ENCODE measurements at regions not wholly inside any gene's neighbourhood (a gene's known extent, or its start where the extent isn't known, plus 50 kb on each side); places are given as distances from the start of the nearest gene placed in this dataset.

- DNase-seq (ENCODE audit: low spot score), result no peak
- Mint-ChIP-seq H3K27me3 (ENCODE audit: low read depth) (no peaks in the 10 kb centered on the region), H3K4me3 (no peak overlapping the region), H3K27ac (no peak overlapping the region), H3K36me3 (peaks cover 31% of the 10 kb centered on the region), H3K4me1 (no peaks in the 10 kb centered on the region), H3K9me3 (peaks cover 65% of the 10 kb centered on the region)
- ATAC-seq, result no peak
- POLR2A ChIA-PET, result no interaction called here
- CTCF ChIA-PET, result no interaction called here
- TF ChIP-seq NFE2L1 (CRISPR knock-in tag; IDR thresholded peaks at IDR 0.05) (no peak), ZBTB21 (CRISPR knock-in tag; IDR thresholded peaks at IDR 0.05; ENCODE audit: borderline replicate concordance) (no peak), TP53 (CRISPR knock-in tag; IDR thresholded peaks at IDR 0.05) (no peak)
These were observed 268.8 kb downstream of the CENPW start for GRCh38 chr6:126608681-126609080.

GRCh38 chr6:126614642-126615504, 275.0 kb downstream of the CENPW start:
- ChIA-PET CTCF (interaction anchor here (1.0 kb wide), 1 partner anchor 13 kb away, joined by 4 read pairs; no protein-coding TSS in a partner anchor), POLR2A (no interaction called here)

GRCh38 chr6:126616866-126617265, 277.0 kb downstream of the CENPW start:
- H3K27me3 Mint-ChIP-seq (ENCODE audit: low read depth), result no peaks in the 10 kb centered on the region
- no peak overlapping the region for H3K4me3 Mint-ChIP-seq
- DNase-seq (ENCODE audit: low spot score) (no peak), ATAC-seq (no peak)
- H3K36me3 Mint-ChIP-seq, result peaks cover 15% of the 10 kb centered on the region
- ChIA-PET CTCF (interaction anchor here (1.0 kb wide), 1 partner anchor 11 kb away, joined by 4 read pairs; no protein-coding TSS in a partner anchor), POLR2A (no interaction called here)
- peaks cover 27% of the 10 kb centered on the region for H3K9me3 Mint-ChIP-seq
- H3K27ac Mint-ChIP-seq, result no peak overlapping the region
- H3K4me1 Mint-ChIP-seq, result peaks cover 12% of the 10 kb centered on the region
- no peak for TF ChIP-seq ZNF219 (CRISPR knock-in tag; IDR thresholded peaks at IDR 0.05; ENCODE audit: borderline replicate concordance)
- TF ChIP-seq ZNF396 (CRISPR knock-in tag; IDR thresholded peaks at IDR 0.05; ENCODE audit: borderline replicate concordance), result no peak
- TF ChIP-seq SMAD4 (CRISPR knock-in tag; IDR thresholded peaks at IDR 0.05), result no peak
- TF ChIP-seq PRRX2 (CRISPR knock-in tag; IDR thresholded peaks at IDR 0.05), result no peak
- no peak for TF ChIP-seq ZNF121 (CRISPR knock-in tag; IDR thresholded peaks at IDR 0.05)
- TF ChIP-seq AFF4 (CRISPR knock-in tag; IDR thresholded peaks at IDR 0.05; ENCODE audit: borderline replicate concordance), result no peak
- no peak for TF ChIP-seq TEAD1 (CRISPR knock-in tag; IDR thresholded peaks at IDR 0.05)
- no peak for TF ChIP-seq SP1 (CRISPR knock-in tag; conservative IDR thresholded peaks at IDR 0.05)

More at GRCh38 chr6:126614642-126615504, 275.0 kb downstream of the CENPW start:
- Mint-ChIP-seq H3K4me1 (peaks cover 12% of the 10 kb centered on the region), H3K9me3 (peaks cover 47% of the 10 kb centered on the region), H3K36me3 (peaks cover 25% of the 10 kb centered on the region), H3K27me3 (ENCODE audit: low read depth) (no peaks in the 10 kb centered on the region), H3K27ac (no peak overlapping the region), H3K4me3 (no peak overlapping the region)
- DNase-seq (ENCODE audit: low spot score), result peak; percentile 57
- peak; percentile 99 for ATAC-seq
- no peak for TF ChIP-seq ZNF317 (CRISPR knock-in tag; IDR thresholded peaks at IDR 0.05; ENCODE audit: borderline replicate concordance, low read depth)
- no peak for TF ChIP-seq MLX (CRISPR knock-in tag; IDR thresholded peaks at IDR 0.05)
- no peak for TF ChIP-seq ATF3 (CRISPR knock-in tag; conservative IDR thresholded peaks at IDR 0.05)
- TF ChIP-seq FOXK1 (CRISPR knock-in tag; IDR thresholded peaks at IDR 0.05), result no peak
- TF ChIP-seq NR1H2 (CRISPR knock-in tag; IDR thresholded peaks at IDR 0.05), result no peak
- no peak for TF ChIP-seq SP1 (CRISPR knock-in tag; conservative IDR thresholded peaks at IDR 0.05)
- TF ChIP-seq E2F4 (CRISPR knock-in tag; IDR thresholded peaks at IDR 0.05; ENCODE audit: borderline replicate concordance, low read depth), result no peak
- TF ChIP-seq AR (CRISPR knock-in tag; IDR thresholded peaks at IDR 0.05), result no peak
- 0 out of 2 replicates have a peak, but pooled peaks have one; percentile 27 for TF ChIP-seq ETV6 (CRISPR knock-in tag; IDR thresholded peaks at IDR 0.05)

Data from WTC11 (cell line).